GM10266 (cell line): ENCODE measurements at regions not wholly inside any gene's neighbourhood (a gene's known extent, or its start where the extent isn't known, plus 50 kb on each side); places are given as distances from the start of the nearest gene placed in this dataset.

Experiments
- DNase-seq: peaks from one replicate; pipeline ENCODE4 v3.0.0; 2012; ENCODE audit errors: extremely low spot score
- TF ChIP-seq, protein P1 (sequence below): IDR thresholded peaks from 2 replicates; pipeline ENCODE4 v1.5.1; 2012; ENCODE audit warnings: mild to moderate bottlenecking, low read depth; ENCODE audit not compliant: control insufficient read depth, insufficient read depth; ENCODE audit errors: missing control alignments

DNA sequence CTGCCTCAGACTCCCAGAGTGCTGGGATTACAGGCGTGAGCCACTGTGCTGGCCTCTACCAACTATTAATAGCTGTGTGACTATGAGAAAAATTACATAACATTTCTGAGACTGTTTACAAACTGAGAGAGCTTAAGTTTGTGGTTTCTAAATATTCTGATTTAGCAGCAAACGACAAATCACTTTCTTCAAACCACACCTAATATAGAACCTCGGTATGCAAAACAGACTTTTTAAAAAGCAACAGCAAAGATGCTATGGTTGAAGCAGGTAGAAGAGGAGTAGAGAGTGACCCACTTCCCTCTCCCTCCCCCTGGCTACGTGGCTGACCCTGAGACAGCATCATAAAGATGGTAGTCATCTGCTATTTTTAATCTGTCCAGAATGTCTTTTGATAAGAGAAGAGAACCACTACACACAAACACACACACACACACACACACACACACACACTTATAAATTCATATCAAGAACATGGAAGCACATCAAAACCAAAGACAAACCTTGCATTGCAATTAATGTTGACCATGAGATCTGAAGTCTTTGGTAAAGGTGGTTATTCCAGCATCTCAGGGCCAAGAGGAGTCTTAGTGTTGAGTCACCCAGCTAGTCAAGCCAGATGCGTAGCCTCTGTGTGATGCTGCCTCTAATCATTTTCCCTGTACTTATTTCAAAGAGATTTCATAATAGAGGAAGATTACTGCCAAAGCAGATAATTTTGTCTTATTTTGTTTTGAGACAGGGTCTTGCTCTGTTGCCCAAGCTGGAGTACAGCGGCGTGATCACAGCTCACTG is 58.1 kb upstream of the TMEM215 start:
- DNase-seq: no peak
- TF ChIP-seq, protein P1, sequence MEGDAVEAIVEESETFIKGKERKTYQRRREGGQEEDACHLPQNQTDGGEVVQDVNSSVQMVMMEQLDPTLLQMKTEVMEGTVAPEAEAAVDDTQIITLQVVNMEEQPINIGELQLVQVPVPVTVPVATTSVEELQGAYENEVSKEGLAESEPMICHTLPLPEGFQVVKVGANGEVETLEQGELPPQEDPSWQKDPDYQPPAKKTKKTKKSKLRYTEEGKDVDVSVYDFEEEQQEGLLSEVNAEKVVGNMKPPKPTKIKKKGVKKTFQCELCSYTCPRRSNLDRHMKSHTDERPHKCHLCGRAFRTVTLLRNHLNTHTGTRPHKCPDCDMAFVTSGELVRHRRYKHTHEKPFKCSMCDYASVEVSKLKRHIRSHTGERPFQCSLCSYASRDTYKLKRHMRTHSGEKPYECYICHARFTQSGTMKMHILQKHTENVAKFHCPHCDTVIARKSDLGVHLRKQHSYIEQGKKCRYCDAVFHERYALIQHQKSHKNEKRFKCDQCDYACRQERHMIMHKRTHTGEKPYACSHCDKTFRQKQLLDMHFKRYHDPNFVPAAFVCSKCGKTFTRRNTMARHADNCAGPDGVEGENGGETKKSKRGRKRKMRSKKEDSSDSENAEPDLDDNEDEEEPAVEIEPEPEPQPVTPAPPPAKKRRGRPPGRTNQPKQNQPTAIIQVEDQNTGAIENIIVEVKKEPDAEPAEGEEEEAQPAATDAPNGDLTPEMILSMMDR: no peak

DNA sequence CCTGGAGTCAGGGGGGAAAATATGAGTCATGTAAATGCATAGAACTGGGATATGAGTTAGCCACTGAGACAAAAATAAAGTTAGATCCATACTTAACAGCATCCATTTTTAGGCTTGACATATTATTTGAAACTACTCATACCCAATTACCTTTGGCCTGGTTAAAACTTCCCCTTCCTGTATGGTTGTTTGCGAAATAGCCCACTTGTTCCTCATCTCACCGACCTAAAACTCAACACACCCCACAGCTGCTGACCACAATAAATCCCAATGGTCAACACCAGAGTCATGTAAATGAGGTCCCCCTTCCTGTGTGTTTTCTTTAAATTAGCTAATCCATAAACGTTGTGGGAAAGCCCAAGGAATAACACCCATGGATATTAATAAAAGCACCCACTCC is 55.2 kb upstream of the TMEM215 start:
- TF ChIP-seq, protein P1: no peak
- no peak for DNase-seq
